ENCODE measurements at regions not wholly inside any gene's neighbourhood (a gene's known extent, or its start where the extent isn't known, plus 50 kb on each side); places are given as distances from the start of the nearest gene placed in this dataset.

DNA sequence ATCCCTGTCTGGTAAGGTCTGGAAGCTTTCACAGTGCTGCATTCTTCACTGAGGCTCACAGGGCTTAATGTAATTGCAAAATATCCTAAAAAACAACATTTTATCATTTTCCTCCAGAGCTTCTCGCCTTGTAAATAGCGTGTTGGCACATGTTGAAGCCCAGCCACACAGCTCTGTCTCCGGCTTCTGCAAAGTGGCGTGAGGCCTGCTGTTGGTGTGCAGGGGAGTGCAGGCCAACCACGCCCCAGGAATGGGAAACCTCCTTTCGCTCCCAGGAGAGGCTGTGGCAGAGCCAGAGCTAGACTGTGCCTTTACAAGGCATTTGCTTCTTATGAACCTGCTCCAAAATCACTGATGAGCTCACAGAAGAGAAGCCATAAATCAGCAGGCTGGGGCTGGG is 248.2 kb upstream of the MAF start:
- no peaks in the 10 kb centered on the region for H3K27me3 Mint-ChIP-seq (ENCODE audit: low read depth)
- H3K27ac Mint-ChIP-seq, result no peak overlapping the region
- H3K4me3 Mint-ChIP-seq, result no peak overlapping the region
- ATAC-seq (no peak), DNase-seq (ENCODE audit: low spot score) (no peak)
- TF ChIP-seq ZNF121 (CRISPR knock-in tag; IDR thresholded peaks at IDR 0.05), result no peak
- TF ChIP-seq NFATC4 (CRISPR knock-in tag; IDR thresholded peaks at IDR 0.05), result no peak
- TF ChIP-seq, protein P1, sequence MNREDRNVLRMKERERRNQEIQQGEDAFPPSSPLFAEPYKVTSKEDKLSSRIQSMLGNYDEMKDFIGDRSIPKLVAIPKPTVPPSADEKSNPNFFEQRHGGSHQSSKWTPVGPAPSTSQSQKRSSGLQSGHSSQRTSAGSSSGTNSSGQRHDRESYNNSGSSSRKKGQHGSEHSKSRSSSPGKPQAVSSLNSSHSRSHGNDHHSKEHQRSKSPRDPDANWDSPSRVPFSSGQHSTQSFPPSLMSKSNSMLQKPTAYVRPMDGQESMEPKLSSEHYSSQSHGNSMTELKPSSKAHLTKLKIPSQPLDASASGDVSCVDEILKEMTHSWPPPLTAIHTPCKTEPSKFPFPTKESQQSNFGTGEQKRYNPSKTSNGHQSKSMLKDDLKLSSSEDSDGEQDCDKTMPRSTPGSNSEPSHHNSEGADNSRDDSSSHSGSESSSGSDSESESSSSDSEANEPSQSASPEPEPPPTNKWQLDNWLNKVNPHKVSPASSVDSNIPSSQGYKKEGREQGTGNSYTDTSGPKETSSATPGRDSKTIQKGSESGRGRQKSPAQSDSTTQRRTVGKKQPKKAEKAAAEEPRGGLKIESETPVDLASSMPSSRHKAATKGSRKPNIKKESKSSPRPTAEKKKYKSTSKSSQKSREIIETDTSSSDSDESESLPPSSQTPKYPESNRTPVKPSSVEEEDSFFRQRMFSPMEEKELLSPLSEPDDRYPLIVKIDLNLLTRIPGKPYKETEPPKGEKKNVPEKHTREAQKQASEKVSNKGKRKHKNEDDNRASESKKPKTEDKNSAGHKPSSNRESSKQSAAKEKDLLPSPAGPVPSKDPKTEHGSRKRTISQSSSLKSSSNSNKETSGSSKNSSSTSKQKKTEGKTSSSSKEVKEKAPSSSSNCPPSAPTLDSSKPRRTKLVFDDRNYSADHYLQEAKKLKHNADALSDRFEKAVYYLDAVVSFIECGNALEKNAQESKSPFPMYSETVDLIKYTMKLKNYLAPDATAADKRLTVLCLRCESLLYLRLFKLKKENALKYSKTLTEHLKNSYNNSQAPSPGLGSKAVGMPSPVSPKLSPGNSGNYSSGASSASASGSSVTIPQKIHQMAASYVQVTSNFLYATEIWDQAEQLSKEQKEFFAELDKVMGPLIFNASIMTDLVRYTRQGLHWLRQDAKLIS (CRISPR knock-in tag; IDR thresholded peaks at IDR 0.05; ENCODE audit: borderline replicate concordance), result no peak
- no peak for TF ChIP-seq CBFB (CRISPR knock-in tag; IDR thresholded peaks at IDR 0.05; ENCODE audit: low read depth)
- TF ChIP-seq ZNF396 (CRISPR knock-in tag; IDR thresholded peaks at IDR 0.05; ENCODE audit: borderline replicate concordance), result no peak
- TF ChIP-seq ZBTB21 (CRISPR knock-in tag; IDR thresholded peaks at IDR 0.05; ENCODE audit: borderline replicate concordance), result no peak
- TF ChIP-seq, protein P2, sequence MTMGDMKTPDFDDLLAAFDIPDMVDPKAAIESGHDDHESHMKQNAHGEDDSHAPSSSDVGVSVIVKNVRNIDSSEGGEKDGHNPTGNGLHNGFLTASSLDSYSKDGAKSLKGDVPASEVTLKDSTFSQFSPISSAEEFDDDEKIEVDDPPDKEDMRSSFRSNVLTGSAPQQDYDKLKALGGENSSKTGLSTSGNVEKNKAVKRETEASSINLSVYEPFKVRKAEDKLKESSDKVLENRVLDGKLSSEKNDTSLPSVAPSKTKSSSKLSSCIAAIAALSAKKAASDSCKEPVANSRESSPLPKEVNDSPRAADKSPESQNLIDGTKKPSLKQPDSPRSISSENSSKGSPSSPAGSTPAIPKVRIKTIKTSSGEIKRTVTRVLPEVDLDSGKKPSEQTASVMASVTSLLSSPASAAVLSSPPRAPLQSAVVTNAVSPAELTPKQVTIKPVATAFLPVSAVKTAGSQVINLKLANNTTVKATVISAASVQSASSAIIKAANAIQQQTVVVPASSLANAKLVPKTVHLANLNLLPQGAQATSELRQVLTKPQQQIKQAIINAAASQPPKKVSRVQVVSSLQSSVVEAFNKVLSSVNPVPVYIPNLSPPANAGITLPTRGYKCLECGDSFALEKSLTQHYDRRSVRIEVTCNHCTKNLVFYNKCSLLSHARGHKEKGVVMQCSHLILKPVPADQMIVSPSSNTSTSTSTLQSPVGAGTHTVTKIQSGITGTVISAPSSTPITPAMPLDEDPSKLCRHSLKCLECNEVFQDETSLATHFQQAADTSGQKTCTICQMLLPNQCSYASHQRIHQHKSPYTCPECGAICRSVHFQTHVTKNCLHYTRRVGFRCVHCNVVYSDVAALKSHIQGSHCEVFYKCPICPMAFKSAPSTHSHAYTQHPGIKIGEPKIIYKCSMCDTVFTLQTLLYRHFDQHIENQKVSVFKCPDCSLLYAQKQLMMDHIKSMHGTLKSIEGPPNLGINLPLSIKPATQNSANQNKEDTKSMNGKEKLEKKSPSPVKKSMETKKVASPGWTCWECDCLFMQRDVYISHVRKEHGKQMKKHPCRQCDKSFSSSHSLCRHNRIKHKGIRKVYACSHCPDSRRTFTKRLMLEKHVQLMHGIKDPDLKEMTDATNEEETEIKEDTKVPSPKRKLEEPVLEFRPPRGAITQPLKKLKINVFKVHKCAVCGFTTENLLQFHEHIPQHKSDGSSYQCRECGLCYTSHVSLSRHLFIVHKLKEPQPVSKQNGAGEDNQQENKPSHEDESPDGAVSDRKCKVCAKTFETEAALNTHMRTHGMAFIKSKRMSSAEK (CRISPR knock-in tag; IDR thresholded peaks at IDR 0.05; ENCODE audit: borderline replicate concordance), result no peak
- TF ChIP-seq ZNF423 (CRISPR knock-in tag; IDR thresholded peaks at IDR 0.05), result no peak
- no peak for TF ChIP-seq SOX15 (CRISPR knock-in tag; IDR thresholded peaks at IDR 0.05)
- TF ChIP-seq, protein P3, sequence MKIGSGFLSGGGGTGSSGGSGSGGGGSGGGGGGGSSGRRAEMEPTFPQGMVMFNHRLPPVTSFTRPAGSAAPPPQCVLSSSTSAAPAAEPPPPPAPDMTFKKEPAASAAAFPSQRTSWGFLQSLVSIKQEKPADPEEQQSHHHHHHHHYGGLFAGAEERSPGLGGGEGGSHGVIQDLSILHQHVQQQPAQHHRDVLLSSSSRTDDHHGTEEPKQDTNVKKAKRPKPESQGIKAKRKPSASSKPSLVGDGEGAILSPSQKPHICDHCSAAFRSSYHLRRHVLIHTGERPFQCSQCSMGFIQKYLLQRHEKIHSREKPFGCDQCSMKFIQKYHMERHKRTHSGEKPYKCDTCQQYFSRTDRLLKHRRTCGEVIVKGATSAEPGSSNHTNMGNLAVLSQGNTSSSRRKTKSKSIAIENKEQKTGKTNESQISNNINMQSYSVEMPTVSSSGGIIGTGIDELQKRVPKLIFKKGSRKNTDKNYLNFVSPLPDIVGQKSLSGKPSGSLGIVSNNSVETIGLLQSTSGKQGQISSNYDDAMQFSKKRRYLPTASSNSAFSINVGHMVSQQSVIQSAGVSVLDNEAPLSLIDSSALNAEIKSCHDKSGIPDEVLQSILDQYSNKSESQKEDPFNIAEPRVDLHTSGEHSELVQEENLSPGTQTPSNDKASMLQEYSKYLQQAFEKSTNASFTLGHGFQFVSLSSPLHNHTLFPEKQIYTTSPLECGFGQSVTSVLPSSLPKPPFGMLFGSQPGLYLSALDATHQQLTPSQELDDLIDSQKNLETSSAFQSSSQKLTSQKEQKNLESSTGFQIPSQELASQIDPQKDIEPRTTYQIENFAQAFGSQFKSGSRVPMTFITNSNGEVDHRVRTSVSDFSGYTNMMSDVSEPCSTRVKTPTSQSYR (CRISPR knock-in tag; IDR thresholded peaks at IDR 0.05), result no peak
- TF ChIP-seq, protein P4, sequence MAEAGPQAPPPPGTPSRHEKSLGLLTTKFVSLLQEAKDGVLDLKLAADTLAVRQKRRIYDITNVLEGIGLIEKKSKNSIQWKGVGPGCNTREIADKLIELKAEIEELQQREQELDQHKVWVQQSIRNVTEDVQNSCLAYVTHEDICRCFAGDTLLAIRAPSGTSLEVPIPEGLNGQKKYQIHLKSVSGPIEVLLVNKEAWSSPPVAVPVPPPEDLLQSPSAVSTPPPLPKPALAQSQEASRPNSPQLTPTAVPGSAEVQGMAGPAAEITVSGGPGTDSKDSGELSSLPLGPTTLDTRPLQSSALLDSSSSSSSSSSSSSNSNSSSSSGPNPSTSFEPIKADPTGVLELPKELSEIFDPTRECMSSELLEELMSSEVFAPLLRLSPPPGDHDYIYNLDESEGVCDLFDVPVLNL (CRISPR knock-in tag; IDR thresholded peaks at IDR 0.05; ENCODE audit: borderline replicate concordance, low read depth), result no peak
- no peak for TF ChIP-seq GABPB1 (CRISPR knock-in tag; IDR thresholded peaks at IDR 0.05)
- TF ChIP-seq, protein P5, sequence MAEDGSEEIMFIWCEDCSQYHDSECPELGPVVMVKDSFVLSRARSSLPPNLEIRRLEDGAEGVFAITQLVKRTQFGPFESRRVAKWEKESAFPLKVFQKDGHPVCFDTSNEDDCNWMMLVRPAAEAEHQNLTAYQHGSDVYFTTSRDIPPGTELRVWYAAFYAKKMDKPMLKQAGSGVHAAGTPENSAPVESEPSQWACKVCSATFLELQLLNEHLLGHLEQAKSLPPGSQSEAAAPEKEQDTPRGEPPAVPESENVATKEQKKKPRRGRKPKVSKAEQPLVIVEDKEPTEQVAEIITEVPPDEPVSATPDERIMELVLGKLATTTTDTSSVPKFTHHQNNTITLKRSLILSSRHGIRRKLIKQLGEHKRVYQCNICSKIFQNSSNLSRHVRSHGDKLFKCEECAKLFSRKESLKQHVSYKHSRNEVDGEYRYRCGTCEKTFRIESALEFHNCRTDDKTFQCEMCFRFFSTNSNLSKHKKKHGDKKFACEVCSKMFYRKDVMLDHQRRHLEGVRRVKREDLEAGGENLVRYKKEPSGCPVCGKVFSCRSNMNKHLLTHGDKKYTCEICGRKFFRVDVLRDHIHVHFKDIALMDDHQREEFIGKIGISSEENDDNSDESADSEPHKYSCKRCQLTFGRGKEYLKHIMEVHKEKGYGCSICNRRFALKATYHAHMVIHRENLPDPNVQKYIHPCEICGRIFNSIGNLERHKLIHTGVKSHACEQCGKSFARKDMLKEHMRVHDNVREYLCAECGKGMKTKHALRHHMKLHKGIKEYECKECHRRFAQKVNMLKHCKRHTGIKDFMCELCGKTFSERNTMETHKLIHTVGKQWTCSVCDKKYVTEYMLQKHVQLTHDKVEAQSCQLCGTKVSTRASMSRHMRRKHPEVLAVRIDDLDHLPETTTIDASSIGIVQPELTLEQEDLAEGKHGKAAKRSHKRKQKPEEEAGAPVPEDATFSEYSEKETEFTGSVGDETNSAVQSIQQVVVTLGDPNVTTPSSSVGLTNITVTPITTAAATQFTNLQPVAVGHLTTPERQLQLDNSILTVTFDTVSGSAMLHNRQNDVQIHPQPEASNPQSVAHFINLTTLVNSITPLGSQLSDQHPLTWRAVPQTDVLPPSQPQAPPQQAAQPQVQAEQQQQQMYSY (CRISPR knock-in tag; IDR thresholded peaks at IDR 0.05), result no peak
- no peak for TF ChIP-seq MYBL2 (CRISPR knock-in tag; IDR thresholded peaks at IDR 0.05)
- TF ChIP-seq, protein P6, sequence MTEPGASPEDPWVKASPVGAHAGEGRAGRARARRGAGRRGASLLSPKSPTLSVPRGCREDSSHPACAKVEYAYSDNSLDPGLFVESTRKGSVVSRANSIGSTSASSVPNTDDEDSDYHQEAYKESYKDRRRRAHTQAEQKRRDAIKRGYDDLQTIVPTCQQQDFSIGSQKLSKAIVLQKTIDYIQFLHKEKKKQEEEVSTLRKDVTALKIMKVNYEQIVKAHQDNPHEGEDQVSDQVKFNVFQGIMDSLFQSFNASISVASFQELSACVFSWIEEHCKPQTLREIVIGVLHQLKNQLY (CRISPR knock-in tag; IDR thresholded peaks at IDR 0.05), result no peak
- no peak for TF ChIP-seq OVOL2 (CRISPR knock-in tag; IDR thresholded peaks at IDR 0.05; ENCODE audit: borderline replicate concordance)
- ChIA-PET CTCF (interaction anchor here (0.7 to 1.5 kb wide), 2 partner anchors 13 to 236 kb away, joined by 3 to 4 read pairs; no protein-coding TSS in a partner anchor), POLR2A (no interaction called here)
- no peaks in the 10 kb centered on the region for H3K36me3 Mint-ChIP-seq
- H3K4me1 Mint-ChIP-seq, result no peaks in the 10 kb centered on the region
- H3K9me3 Mint-ChIP-seq, result peaks cover 22% of the 10 kb centered on the region

Measured in WTC11 (cell line).